ENCODE measurements at regions not wholly inside any gene's neighbourhood (a gene's known extent, or its start where the extent isn't known, plus 50 kb on each side); places are given as distances from the start of the nearest gene placed in this dataset.
A peak's percentile ranks its signal among the peaks of the same experiment; 100 is the strongest.

DNA sequence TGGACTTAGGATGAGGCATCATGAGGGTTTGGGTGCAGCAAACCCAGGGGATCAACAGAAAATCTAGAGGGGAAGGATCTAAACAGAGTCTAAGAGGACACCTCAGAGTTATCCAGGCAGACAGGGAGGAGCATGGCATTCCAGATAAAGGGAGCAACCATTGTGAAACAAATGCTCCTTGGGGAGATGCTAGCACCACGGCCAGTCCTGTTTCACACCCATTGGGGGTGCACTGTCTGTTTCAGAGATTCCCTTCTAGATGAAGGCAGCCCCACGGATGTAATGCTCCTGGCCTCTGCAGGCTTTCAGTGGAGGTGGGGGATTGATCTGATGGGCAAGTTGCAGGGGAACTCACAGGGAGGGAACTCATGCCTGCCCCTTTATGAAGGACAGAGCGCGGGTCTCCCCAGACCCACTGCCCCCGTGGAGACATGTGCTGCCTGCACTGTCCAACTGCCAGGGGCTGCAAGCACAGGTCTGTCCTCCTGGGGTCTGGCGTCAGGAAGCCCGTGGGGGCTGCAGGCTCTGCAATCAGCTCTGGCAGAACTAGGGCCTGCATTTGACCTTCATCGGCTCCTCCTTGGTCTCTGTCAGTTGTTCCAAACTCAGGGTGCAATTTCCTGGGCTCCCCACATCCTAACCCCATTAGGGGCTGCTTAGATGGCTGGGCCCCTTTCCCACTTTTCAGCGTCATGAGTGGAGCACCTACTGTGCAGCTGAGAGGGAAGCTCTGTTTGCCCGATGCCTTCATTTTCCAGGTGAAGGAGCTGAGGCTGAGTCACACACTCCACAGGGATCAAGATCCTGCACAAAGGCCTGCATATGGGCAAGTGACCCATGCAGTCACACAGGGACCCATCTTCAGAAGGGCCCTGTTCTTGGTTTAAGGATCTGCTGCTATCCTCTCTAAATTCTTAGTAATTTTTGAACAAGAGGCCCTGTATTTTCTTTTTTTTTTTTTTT, 163.4 kb downstream of the ARL4C start:
- H3K27me3 ChIP-seq, result peaks cover 0 to 7% (median 0%) of the 10 kb centered on the region in 4 donors
- no peaks in the 10 kb centered on the region for H3K9me3 ChIP-seq
- 92% methylated on average over 7 of the region's 10 CpGs for WGBS
- no peak overlapping the region for H3K4me3 ChIP-seq
- no peaks in the 10 kb centered on the region for H3K36me3 ChIP-seq
- no peak for DNase-seq (ENCODE audit: extremely low spot score)
- no peak overlapping the region for H3K27ac ChIP-seq (replicated peaks in 1 of 4)
- peaks cover 4 to 11% (median 10%) of the 10 kb centered on the region in 4 donors for H3K4me1 ChIP-seq
- intact Hi-C loops (cut with DNase I), result no loop called here
- TF ChIP-seq EP300 (IDR thresholded peaks at IDR 0.05) (no peak), POLR2A (IDR thresholded peaks at IDR 0.05; ENCODE audit: low read depth) (no peak), POLR2AphosphoS5 (IDR thresholded peaks at IDR 0.05) (no peak)
- TF ChIP-seq, protein P1, sequence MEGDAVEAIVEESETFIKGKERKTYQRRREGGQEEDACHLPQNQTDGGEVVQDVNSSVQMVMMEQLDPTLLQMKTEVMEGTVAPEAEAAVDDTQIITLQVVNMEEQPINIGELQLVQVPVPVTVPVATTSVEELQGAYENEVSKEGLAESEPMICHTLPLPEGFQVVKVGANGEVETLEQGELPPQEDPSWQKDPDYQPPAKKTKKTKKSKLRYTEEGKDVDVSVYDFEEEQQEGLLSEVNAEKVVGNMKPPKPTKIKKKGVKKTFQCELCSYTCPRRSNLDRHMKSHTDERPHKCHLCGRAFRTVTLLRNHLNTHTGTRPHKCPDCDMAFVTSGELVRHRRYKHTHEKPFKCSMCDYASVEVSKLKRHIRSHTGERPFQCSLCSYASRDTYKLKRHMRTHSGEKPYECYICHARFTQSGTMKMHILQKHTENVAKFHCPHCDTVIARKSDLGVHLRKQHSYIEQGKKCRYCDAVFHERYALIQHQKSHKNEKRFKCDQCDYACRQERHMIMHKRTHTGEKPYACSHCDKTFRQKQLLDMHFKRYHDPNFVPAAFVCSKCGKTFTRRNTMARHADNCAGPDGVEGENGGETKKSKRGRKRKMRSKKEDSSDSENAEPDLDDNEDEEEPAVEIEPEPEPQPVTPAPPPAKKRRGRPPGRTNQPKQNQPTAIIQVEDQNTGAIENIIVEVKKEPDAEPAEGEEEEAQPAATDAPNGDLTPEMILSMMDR (IDR thresholded peaks at IDR 0.05), result no peak

GRCh38 chr2:234331966-234332365, 164.9 kb downstream of the ARL4C start:
- TF ChIP-seq, protein P1 (IDR thresholded peaks at IDR 0.05), result no peak
- no peak for TF ChIP-seq POLR2AphosphoS5 (IDR thresholded peaks at IDR 0.05)
- no peak for TF ChIP-seq EP300 (IDR thresholded peaks at IDR 0.05)
- no peak for TF ChIP-seq POLR2A (IDR thresholded peaks at IDR 0.05; ENCODE audit: low read depth)
- intact Hi-C loops (cut with DNase I), result no loop called here
- peaks cover 4 to 11% (median 10%) of the 10 kb centered on the region in 4 donors for H3K4me1 ChIP-seq
- peaks cover 0 to 2% (median 0%) of the 10 kb centered on the region in 4 donors for H3K27me3 ChIP-seq
- H3K9me3 ChIP-seq, result no peaks in the 10 kb centered on the region
- peak; percentile 78 for DNase-seq (ENCODE audit: extremely low spot score)
- 94% methylated on average over 7 of the region's 7 CpGs for WGBS
- H3K27ac ChIP-seq (replicated peaks in 1 of 4), result no peak overlapping the region
- no peaks in the 10 kb centered on the region for H3K36me3 ChIP-seq
- H3K4me3 ChIP-seq, result no peak overlapping the region

GRCh38 chr2:234331566-234331965, 165.3 kb downstream of the ARL4C start:
- TF ChIP-seq, protein P1 (IDR thresholded peaks at IDR 0.05), result no peak
- TF ChIP-seq POLR2A (IDR thresholded peaks at IDR 0.05; ENCODE audit: low read depth), result no peak
- TF ChIP-seq POLR2AphosphoS5 (IDR thresholded peaks at IDR 0.05), result no peak
- TF ChIP-seq EP300 (IDR thresholded peaks at IDR 0.05), result no peak
- Histone ChIP-seq H3K4me1 (peaks cover 4 to 11% (median 10%) of the 10 kb centered on the region in 4 donors), H3K27me3 (no peaks in the 10 kb centered on the region), H3K27ac (replicated peaks in 1 of 4) (no peak overlapping the region), H3K9me3 (no peaks in the 10 kb centered on the region), H3K4me3 (no peak overlapping the region), H3K36me3 (no peaks in the 10 kb centered on the region)
- 91% methylated on average over 5 of the region's 5 CpGs for WGBS
- intact Hi-C loops (cut with DNase I), result no loop called here
- DNase-seq (ENCODE audit: extremely low spot score), result no peak

DNA sequence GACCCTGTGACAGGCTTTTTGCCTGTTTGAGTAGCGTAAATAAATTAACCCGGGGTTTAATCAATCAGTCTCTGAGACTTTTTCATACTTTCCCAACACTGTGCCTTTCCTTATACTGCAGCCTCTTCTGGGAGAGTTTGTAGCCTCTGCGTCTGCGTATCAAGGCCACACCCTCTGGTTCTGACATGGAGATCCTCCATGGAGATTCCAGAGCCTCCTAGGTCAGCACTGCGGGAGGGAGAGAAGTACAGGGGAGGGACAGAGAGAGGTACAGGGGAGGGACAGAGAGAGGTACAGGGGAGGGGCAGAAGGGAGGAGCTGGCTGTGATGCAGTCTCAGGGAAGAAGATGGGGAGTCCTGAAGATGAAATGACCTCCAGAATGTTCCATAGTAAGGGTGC, 166.0 kb downstream of the ARL4C start:
- peak; percentile 42 for DNase-seq (ENCODE audit: extremely low spot score)
- 83% methylated on average over 5 of the region's 5 CpGs for WGBS
- intact Hi-C loops (cut with DNase I), result no loop called here

More for the DNA sequence above, 166.0 kb downstream of the ARL4C start:
- Histone ChIP-seq H3K9me3 (no peaks in the 10 kb centered on the region), H3K27ac (replicated peaks in 1 of 4) (no peak overlapping the region), H3K36me3 (no peaks in the 10 kb centered on the region), H3K4me1 (peaks cover 2 to 10% (median 7%) of the 10 kb centered on the region in 4 donors), H3K4me3 (no peak overlapping the region), H3K27me3 (no peaks in the 10 kb centered on the region)
- TF ChIP-seq POLR2A (IDR thresholded peaks at IDR 0.05; ENCODE audit: low read depth), result no peak
- TF ChIP-seq EP300 (IDR thresholded peaks at IDR 0.05), result no peak
- no peak for TF ChIP-seq POLR2AphosphoS5 (IDR thresholded peaks at IDR 0.05)
- TF ChIP-seq, protein P1 (IDR thresholded peaks at IDR 0.05), result no peak

Measured in esophagus muscularis mucosa (tissue), 4 donors.